ENCODE measurements at regions not wholly inside any gene's neighbourhood (a gene's known extent, or its start where the extent isn't known, plus 50 kb on each side); places are given as distances from the start of the nearest gene placed in this dataset.
A peak's percentile ranks its signal among the peaks of the same experiment; 100 is the strongest.

GRCh38 chr2:145617420-145617819 is 1097.5 kb upstream of the ZEB2 start:
- no peak for DNase-seq (ENCODE audit: low read depth, low spot score)

- DNase-seq (ENCODE audit: low read depth, low spot score): no peak
These were observed 1095.7 kb upstream of the ZEB2 start for GRCh38 chr2:145615626-145616025.

DNA sequence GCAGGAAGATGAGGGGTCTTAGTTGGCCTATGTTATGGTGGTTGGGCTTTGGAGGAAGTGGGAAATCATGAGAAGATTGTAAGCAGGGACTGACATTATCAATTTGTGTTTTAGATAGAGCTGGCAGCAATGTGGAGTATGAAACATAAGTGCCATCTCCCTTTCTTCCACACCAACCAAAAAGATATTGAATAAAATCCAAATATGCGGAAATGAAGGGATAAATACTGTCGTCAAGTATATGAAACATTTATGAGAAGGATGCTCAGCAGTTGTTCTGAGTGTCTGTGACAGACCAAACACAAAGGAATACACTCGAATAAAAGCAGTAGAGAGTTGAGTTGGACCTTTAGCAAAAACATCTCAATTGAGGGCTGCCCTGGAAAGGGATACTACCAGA is 1090.0 kb upstream of the ZEB2 start:
- no peak for DNase-seq (ENCODE audit: low read depth, low spot score)

DNA sequence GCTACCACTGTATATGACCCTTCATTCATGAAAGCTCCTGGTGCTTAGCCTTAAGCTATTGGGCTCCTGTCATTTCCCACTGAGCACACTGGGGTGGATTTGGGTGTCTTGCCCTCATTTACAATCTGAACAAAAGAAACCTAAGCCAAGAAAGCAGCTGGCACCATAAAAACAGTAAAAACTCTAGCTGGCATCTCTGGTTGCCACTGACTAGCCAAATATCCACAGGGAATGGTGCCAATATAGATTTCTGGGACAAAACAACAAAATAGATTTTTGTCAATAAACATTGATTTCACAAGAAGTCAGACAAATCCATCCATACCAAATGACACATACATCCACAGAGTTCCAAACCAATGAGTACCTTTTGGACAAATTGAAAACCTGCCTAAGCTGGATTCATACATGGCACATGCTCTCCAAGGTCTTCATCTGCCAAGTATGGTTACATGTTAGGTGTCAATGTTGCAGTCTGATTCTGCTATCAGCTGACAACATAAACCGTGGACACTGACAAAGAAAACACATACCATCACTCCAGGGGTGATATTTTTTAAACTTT is 1081.5 kb upstream of the ZEB2 start:
- no peak for DNase-seq (ENCODE audit: low read depth, low spot score)

DNA sequence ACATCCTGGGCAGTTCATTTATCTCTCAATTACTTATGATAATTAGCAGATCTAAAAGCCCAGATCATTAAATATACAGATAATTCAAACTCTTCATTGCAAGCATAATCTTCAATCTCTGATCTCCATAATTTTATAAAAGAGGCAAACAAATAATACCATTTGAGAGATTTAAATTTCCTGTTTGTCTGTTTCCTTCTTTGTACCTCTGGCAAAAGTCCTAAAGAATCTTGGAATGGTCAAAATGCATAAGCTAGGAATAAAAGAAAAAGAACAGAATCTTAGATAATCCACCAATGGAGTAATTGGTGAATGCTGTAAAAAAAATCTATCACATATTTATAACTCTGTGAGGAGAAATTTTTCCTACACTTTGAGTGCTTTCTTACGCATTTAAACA is 1080.9 kb upstream of the ZEB2 start:
- no peak for DNase-seq (ENCODE audit: low read depth, low spot score)

DNA sequence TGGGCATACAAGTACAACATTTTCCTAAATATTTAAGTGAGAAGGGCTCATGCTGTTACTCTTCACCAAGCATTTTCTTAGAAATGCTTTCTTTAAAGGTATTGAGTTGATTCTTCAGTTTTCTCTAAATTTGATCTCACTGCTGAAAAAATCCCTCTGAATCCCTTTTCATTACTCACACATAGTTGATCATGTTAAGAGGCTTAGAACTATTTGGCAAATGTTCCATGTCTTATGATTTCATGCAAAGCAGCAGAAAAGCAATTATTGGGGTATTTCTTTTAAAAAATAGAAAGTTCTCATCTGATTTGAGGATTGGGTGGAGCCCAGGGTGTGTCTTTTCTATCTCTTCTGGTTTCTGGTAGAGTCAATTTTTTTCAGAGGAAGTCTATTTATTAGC is 1079.8 kb upstream of the ZEB2 start:
- DNase-seq (ENCODE audit: low read depth, low spot score): peak; percentile 36

GRCh38 chr2:145598434-145598833 is 1078.5 kb upstream of the ZEB2 start:
- no peak for DNase-seq (ENCODE audit: low read depth, low spot score)

- DNase-seq (ENCODE audit: low read depth, low spot score): no peak
These were observed 1077.9 kb upstream of the ZEB2 start for GRCh38 chr2:145597809-145598208.

DNA sequence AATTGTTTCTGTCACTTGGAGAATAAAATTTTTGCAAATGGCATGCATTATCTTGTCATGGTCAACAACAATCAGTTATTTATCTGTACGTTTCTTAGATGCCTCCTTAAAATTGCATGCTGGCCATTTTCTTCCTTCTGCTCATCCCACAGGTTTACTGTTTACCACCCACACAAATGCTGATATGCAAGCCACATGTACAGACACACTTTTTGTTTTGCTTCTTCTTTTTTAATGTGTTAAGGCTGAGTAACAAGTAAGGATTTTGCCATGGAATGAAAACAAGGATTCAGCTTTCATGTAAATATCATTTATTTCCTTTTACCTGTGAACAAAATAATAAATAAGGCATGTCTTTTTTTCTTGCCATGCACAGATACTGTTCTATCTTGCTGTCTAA is 1077.1 kb upstream of the ZEB2 start:
- no peak for DNase-seq (ENCODE audit: low read depth, low spot score)

DNA sequence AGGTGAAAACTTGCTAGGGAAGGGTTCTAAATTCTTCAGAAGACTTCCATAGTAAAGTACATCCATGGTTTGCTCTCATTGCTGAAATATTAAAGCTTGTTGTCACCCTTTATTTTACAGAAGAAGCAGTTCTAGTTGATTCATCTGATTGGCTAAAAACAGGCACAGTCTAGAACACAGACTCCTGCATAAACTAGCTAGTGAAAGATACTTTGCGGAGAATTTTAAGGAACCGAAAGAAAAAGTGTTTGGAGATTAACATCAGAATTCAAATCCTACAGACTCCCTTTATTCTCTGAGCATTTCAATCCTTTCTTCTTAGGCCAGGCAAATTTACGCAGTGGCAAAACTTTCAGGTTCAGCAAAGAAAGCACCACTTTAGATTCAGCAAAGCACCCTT is 1076.5 kb upstream of the ZEB2 start:
- DNase-seq (ENCODE audit: low read depth, low spot score): no peak

DNA sequence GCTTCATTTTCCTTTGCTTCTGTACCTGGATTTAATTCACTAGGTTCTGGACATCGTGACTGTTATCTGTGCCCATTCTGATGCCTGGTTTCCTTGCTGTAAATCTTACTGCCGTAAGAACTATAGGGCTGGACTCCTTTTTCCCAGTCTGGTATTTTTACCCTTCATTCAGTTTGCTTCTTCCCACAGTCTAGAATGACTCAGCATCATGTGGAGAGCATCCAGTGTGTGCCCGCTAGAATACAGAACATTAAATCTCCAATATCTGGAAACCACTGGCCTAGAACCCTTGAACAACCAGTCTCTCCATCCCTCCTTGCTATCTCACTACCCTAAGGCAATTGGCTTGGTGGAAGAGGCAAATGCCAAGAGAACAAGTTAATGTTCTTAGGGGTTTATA is 1075.4 kb upstream of the ZEB2 start:
- DNase-seq (ENCODE audit: low read depth, low spot score): peak; percentile 25

GRCh38 chr2:145593991-145594614 is 1074.2 kb upstream of the ZEB2 start:
- peak; percentile 54 for DNase-seq (ENCODE audit: low read depth, low spot score)

- no peak for DNase-seq (ENCODE audit: low read depth, low spot score)
These were observed 1073.4 kb upstream of the ZEB2 start for GRCh38 chr2:145593280-145593679.

GRCh38 chr2:145592361-145592760 is 1072.4 kb upstream of the ZEB2 start:
- DNase-seq (ENCODE audit: low read depth, low spot score): no peak

GRCh38 chr2:145591109-145591809 is 1071.3 kb upstream of the ZEB2 start:
- no peak for DNase-seq (ENCODE audit: low read depth, low spot score)

- DNase-seq (ENCODE audit: low read depth, low spot score): no peak
These were observed 1068.0 kb upstream of the ZEB2 start for GRCh38 chr2:145587922-145588321.

GRCh38 chr2:145584353-145584752 is 1064.4 kb upstream of the ZEB2 start:
- DNase-seq (ENCODE audit: low read depth, low spot score): no peak

DNA sequence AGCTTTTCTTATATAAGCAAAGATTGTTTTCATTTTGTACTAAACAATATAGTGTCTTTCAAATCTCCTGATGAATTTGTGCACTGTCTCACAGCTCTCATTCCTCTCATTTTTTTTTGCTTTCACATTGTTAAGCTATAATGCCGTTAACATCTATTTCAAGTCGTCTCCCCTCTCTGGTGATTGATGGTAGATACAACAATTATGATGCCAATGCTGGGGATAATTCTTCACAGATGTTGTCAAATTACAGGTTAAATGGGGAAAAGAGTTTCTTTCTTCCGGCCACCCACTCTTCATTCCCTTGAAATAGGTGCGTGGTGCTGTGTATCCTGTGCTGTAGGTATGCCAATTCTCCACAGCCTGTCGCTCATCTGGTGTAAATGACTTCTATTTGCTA is 1053.7 kb upstream of the ZEB2 start:
- no peak for DNase-seq (ENCODE audit: low read depth, low spot score)

DNA sequence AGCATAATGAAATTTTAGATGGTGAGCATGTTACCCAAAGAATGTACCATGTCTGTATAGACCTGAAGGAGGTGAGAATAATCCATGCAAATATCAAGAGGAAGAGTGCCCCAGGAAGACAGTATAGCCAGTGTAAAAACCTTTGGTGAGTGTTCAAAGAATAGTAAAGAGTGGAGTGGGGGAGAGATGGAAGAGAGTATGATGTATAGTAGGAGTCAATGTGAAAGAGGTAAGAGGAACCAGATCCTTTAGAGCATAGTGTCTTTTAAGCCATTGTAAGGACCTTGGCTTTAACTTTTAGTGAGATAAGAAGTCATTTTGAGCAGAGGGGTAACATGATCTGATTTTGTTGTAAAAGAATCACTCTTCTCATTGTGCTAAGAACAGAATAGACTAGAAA is 1052.3 kb upstream of the ZEB2 start:
- no peak for DNase-seq (ENCODE audit: low read depth, low spot score)

DNA sequence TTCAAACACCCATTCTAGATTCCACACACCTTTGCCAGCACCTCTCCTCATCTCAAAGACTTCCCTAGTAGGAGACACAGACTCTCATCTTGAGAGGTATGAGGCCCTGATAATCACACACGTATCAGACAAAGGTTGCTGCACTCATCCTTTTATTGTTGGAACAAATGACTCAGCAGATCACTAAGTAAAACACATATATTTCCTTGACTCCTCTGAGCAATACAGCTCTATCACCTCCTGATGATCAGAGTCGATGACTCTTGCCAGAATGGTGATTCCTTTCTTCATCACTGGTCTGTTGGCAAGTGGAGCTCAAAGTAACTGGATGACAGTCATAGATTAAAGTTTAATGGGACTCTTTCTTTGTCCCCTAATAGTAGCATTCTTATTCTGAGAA is 1049.2 kb upstream of the ZEB2 start:
- no peak for DNase-seq (ENCODE audit: low read depth, low spot score)

DNA sequence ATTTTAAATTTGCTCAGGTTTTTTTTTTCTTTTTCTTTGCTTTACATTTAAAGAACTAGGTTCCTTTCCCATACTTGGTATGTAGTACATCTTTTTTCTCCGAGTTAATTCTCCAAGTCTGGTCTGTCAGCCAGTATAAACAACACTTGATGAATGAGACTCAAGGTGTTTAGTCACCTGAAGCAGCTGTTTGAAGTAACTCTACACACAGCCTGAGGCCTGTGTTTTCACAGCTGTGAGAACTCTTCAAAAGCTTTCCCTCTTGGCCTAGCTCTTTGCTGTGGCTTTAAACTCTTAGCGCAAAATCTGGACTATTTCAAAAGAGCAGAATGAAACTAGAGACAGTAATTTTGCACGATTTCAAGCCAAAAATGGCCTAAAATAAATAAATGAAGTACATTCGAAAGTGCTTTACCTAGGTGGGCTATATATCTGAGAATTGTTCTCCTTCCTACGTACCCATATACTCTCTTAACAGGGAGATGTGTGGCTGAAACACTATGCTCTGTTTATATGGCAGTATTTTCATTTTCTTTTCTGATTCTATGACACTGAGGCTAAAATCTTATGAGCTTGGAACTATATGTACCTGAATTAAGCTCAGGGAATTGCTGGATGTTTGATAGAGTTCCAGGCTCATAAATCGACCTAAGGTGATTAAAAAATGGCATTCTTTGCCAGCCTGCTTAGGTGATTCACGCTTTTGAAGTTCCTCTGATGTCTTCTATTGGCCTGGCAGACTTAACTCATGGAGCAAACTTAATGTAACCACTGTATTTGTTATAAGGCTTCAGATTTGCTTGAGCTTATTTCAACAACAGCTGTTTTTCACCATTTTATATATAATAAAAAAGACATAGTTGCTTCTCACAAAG is 1044.1 kb upstream of the ZEB2 start:
- peak; percentile 26 for DNase-seq (ENCODE audit: low read depth, low spot score)

DNA sequence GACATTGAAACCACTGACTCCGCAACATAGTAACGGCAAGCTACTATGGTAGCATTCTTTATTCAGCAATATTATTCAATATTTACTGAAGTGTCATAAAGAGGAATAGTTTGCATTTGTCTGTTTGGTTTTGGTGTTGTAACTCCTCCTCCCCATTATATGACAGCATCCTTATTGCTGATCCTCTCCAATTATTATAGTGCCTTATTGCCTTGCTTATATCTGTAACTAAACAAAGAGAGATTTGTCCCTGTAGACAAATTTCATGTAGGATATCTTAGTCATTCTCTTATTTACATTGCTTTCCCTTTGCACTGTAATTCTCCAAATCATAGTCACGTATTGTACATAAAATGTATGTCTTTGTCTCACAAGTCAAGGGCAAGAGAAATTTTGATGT is 1041.2 kb upstream of the ZEB2 start:
- DNase-seq (ENCODE audit: low read depth, low spot score): no peak

All from astrocyte of the hippocampus (primary cell).